HG03575 (cell line): ENCODE measurements at regions not wholly inside any gene's neighbourhood (a gene's known extent, or its start where the extent isn't known, plus 50 kb on each side); places are given as distances from the start of the nearest gene placed in this dataset.
"Not testable (repeated sequence)": the region's sequence is repeated elsewhere in the genome, so short reads cannot be mapped to it uniquely, and the experiment has no call there.

ENCODE experiments used
- ATAC-seq: cut with Tn5 transposase; IDR thresholded peaks from one replicate; pipeline ENCODE4 v1.9.1; 2021; ENCODE audit not compliant: unreplicated experiment, insufficient number of reproducible peaks, low FRiP score; ENCODE audit errors: extremely low read depth

- ATAC-seq = no peak
These were observed 71.5 kb upstream of the BMP2 start for GRCh38 chr20:6696001-6696400.

GRCh38 chr20:6693808-6694198, 73.7 kb upstream of the BMP2 start:
- not testable (repeated sequence) for ATAC-seq

- ATAC-seq = no peak
These were observed 74.2 kb upstream of the BMP2 start for GRCh38 chr20:6693178-6693807.

GRCh38 chr20:6692566-6693173, 74.8 kb upstream of the BMP2 start:
- no peak for ATAC-seq

GRCh38 chr20:6691516-6691915, 76.0 kb upstream of the BMP2 start:
- no peak for ATAC-seq

- ATAC-seq = no peak
These were observed 78.0 kb upstream of the BMP2 start for GRCh38 chr20:6689339-6689973.

GRCh38 chr20:6686171-6686570, 81.3 kb upstream of the BMP2 start:
- no peak for ATAC-seq

GRCh38 chr20:6685626-6686025, 81.9 kb upstream of the BMP2 start:
- ATAC-seq = no peak

- ATAC-seq = no peak
These were observed 82.3 kb upstream of the BMP2 start for GRCh38 chr20:6685181-6685582.

- ATAC-seq = no peak
These were observed 84.2 kb upstream of the BMP2 start for GRCh38 chr20:6683021-6683977.

- ATAC-seq = no peak
These were observed 86.6 kb upstream of the BMP2 start for GRCh38 chr20:6680854-6681253.

- ATAC-seq = no peak
These were observed 87.0 kb upstream of the BMP2 start for GRCh38 chr20:6680441-6680840.

GRCh38 chr20:6679086-6679485, 88.4 kb upstream of the BMP2 start:
- no peak for ATAC-seq

- no peak for ATAC-seq
These were observed 89.4 kb upstream of the BMP2 start for GRCh38 chr20:6678101-6678500.

GRCh38 chr20:6674831-6675230, 92.7 kb upstream of the BMP2 start:
- ATAC-seq = no peak

GRCh38 chr20:6673071-6673470, 94.4 kb upstream of the BMP2 start:
- ATAC-seq = no peak

GRCh38 chr20:6671829-6672228, 95.7 kb upstream of the BMP2 start:
- ATAC-seq = no peak

- ATAC-seq = no peak
These were observed 98.9 kb upstream of the BMP2 start for GRCh38 chr20:6668546-6668945.

- ATAC-seq = no peak
These were observed 101.7 kb upstream of the BMP2 start for GRCh38 chr20:6665621-6666355.
